GM10266 (cell line): ENCODE measurements at regions not wholly inside any gene's neighbourhood (a gene's known extent, or its start where the extent isn't known, plus 50 kb on each side); places are given as distances from the start of the nearest gene placed in this dataset.

Source experiments
- DNase-seq: peaks from one replicate; pipeline ENCODE4 v3.0.0; 2012; ENCODE audit errors: extremely low spot score
- CTCF ChIP-seq: IDR thresholded peaks from 2 replicates; pipeline ENCODE4 v1.5.1; 2012; ENCODE audit warnings: mild to moderate bottlenecking, low read depth; ENCODE audit not compliant: control insufficient read depth, insufficient read depth; ENCODE audit errors: missing control alignments

DNA sequence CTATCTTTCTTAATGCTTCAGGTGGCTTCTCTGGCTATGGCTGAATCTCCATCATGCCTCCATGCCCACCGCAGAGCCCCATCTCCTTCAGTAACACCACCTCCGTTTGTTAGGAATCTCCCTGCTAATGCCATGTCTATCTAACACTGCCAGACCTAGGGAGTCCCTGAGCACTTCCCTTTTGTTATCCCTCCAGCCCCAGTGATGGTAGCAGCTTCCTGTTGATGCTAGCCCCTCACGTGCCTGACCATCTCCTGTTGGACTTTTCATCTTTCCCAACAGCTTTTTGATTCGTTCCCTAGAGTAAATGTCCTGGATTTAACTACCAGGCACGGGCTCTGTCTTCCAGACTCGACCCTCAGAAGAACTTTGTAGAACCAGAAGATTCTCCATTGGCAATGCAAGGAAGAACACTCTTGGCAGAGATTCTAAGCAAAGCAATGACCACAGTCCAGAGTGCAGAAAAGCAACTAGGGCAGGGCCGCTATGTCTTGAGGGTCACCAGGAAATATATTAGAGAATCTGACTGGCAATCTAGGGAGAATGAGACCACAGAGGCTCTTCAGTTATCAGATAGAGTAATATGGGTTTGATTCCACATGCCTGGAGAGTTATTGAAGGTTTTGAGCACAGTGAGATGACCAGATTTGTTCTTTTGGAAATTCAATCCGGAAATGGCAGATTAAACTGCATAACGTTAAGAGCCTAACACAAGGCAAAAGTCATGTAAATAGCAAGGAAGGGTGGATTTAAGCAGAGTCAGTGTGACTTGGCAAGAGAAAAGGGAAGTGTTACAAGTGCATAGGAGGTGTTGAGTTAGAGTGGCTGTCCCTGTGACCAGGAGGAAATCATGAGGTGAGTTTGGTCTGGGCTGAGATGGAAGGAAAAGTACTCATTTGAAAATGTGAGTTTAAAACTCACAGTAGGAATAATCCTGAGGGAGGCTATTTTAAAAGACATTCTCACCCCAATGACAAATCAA, 555.2 kb downstream of the ACTL7B start:
- no peak for TF ChIP-seq CTCF
- DNase-seq, result no peak

GRCh38 chr9:108297073-108297472, 558.7 kb downstream of the ACTL7B start:
- TF ChIP-seq CTCF, result no peak
- DNase-seq, result no peak

DNA sequence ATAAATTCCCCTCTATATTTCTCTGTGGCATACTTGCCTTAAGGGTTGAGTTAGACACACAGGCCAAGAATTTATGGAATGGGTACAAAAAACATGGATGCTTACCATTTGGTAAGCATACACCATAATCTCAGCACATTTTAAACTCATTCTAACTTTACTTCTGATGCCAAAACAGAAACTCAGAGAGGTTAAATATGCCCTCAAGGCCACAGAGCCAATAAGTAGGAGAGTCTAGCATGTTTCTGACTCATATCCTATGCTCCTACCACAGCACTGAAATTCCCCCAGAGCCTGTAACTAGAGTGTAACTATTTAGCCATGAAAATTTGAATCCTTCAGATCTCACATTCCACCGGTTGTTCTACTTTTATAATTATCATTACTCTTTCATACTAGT, 559.7 kb downstream of the ACTL7B start:
- DNase-seq, result no peak
- TF ChIP-seq CTCF, result no peak

GRCh38 chr9:108291586-108291932, 564.2 kb downstream of the ACTL7B start:
- no peak for DNase-seq
- no peak for TF ChIP-seq CTCF

DNA sequence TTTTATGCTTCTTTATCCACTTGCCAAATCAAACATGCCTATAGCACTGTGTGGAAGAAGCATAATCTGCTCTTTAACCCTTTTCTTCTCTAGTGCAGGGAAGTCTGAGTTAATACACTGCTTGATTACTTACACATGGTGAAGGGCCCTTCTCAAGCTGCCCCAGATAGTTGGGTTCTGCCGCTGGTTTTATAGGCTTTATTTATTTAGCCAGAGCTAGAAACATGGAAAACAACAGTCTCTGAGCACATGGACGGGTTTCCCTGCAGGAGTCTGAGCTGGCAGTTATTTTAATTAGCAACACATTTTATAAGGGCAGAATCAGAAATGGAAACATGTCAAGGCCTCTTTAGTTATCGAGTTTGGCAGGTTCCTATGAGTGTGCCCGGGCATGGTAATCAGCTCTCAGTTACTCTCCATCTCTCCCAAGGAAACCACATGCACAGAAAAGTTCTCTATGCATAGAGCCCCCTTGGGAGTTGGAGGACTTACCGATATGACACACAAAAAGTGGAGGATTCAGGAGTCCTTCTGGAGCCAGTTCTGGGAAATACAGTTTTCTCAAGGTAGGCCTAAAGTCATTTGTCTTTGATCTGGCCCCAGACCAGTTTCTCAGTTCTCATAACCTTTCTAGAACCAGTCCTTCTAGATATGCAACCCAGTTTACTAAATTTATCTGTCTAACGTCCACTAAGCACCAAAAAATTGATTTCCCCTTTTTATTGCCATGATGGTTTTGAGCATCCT, 564.8 kb downstream of the ACTL7B start:
- no peak for TF ChIP-seq CTCF
- no peak for DNase-seq

DNA sequence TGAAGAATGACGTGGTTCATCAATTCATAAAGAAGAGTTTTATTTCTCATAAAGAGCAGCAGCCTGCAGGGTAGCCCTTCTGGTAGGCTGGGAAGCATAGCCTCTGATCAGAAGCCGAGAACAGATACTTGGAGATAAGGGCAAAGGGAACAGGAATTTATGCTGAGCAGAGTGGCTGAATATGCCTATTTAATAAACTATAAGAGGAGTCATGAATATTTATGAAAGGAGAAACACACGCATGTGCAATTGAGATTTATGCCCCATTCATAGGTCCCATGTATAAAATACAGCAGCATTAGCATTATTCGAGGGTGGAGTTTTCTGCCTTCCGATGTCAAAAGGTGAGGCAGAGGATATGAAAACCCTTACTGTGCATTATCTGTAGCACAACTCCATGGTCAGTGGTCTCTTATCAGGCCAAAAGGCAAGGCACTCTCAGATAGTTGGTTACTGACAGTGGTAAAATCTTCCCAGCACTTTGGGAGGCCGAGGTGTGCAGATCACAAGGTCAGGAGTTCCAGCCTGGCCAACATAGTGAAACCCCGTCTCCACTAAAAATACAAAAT, 569.1 kb downstream of the ACTL7B start:
- TF ChIP-seq CTCF, result no peak
- no peak for DNase-seq

DNA sequence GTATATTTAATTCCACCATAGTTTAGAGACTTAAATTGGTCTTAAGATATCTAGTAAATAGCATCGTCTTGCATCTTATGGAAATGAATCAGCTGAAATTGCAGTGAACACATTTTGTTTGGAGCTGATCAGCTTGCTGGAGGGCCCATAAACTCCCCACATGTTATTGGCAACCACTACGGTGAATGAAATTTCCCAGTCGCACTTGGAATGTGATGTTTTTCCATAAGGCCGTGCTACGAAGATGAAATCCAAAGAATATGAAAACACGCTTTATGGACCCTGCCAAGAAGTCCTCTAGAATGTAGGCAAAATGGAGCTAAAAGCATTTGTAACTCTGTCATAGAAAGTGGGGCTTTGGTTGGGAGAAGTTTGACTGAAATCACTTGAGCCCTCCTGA, 572.1 kb downstream of the ACTL7B start:
- TF ChIP-seq CTCF, result no peak
- no peak for DNase-seq
